Breast epithelium (tissue), 3 donors: ENCODE measurements at regions not wholly inside any gene's neighbourhood (a gene's known extent, or its start where the extent isn't known, plus 50 kb on each side); places are given as distances from the start of the nearest gene placed in this dataset.

Experiments used
- CTCF ChIP-seq, 3 donors: fragments of 450-650 bp; IDR thresholded peaks; one replicate each; pipeline ENCODE4 v1.5.1; 2016 to 2017; ENCODE audit warnings: antibody characterized with exemption in 3 of 3, mild to moderate bottlenecking in 3 of 3, moderate library complexity in 3 of 3
- POLR2A ChIP-seq: fragments of 450-650 bp; IDR thresholded peaks from one replicate; pipeline ENCODE4 v1.6.1; 2016; ENCODE audit warnings: antibody characterized with exemption, mild to moderate bottlenecking, moderate library complexity

GRCh38 chr7:63918986-63919385, 79.7 kb upstream of the ZNF722 start:
- no peak for TF ChIP-seq CTCF (IDR thresholded peaks at IDR 0.05)
- TF ChIP-seq POLR2A: no peak
